ENCODE measurements at regions not wholly inside any gene's neighbourhood (a gene's known extent, or its start where the extent isn't known, plus 50 kb on each side); places are given as distances from the start of the nearest gene placed in this dataset.

- DNase-seq: no peak
Measured at GRCh38 chr7:106776618-106777347, 88.3 kb upstream of the PIK3CG start.

GRCh38 chr7:106777674-106778299, 87.3 kb upstream of the PIK3CG start:
- no peak for DNase-seq

- peak; percentile 4 for DNase-seq
Measured at GRCh38 chr7:106778656-106779250, 86.3 kb upstream of the PIK3CG start.

- DNase-seq: peak; percentile 5
Measured at GRCh38 chr7:106779877-106780276, 85.2 kb upstream of the PIK3CG start.

- no peak for DNase-seq
Measured at GRCh38 chr7:106781007-106781406, 84.1 kb upstream of the PIK3CG start.

- DNase-seq: no peak
Measured at GRCh38 chr7:106781828-106782544, 83.1 kb upstream of the PIK3CG start.

- no peak for DNase-seq
Measured at GRCh38 chr7:106783286-106783685, 81.8 kb upstream of the PIK3CG start.

GRCh38 chr7:106788637-106789036, 76.4 kb upstream of the PIK3CG start:
- no peak for DNase-seq

GRCh38 chr7:106791526-106791925, 73.6 kb upstream of the PIK3CG start:
- DNase-seq: no peak

- no peak for DNase-seq
Measured at GRCh38 chr7:106792233-106792926, 72.7 kb upstream of the PIK3CG start.

- peak; percentile 42 for DNase-seq
Measured at GRCh38 chr7:106793015-106793975, 71.8 kb upstream of the PIK3CG start.

- DNase-seq: no peak
Measured at GRCh38 chr7:106794276-106795083, 70.6 kb upstream of the PIK3CG start.

GRCh38 chr7:106795084-106795876, 69.8 kb upstream of the PIK3CG start:
- no peak for DNase-seq

- no peak for DNase-seq
Measured at GRCh38 chr7:106795877-106796231, 69.2 kb upstream of the PIK3CG start.

- no peak for DNase-seq
Measured at GRCh38 chr7:106797937-106798336, 67.1 kb upstream of the PIK3CG start.

- DNase-seq: no peak
Measured at GRCh38 chr7:106802589-106802988, 62.5 kb upstream of the PIK3CG start.

- no peak for DNase-seq
Measured at GRCh38 chr7:106806556-106806955, 58.5 kb upstream of the PIK3CG start.

GRCh38 chr7:106807474-106807873, 57.6 kb upstream of the PIK3CG start:
- DNase-seq: no peak

GRCh38 chr7:106808967-106809635, 56.0 kb upstream of the PIK3CG start:
- DNase-seq: no peak

GRCh38 chr7:106811472-106811871, 53.6 kb upstream of the PIK3CG start:
- DNase-seq: no peak
